GM23248 (cell line): ENCODE measurements at regions not wholly inside any gene's neighbourhood (a gene's known extent, or its start where the extent isn't known, plus 50 kb on each side); places are given as distances from the start of the nearest gene placed in this dataset.

Experiments used
- EZH2 ChIP-seq: fragments of 200-600 bp; sonication (generic); IDR thresholded peaks from 2 replicates; pipeline ENCODE4 v1.6.1; 2018; ENCODE audit warnings: antibody characterized with exemption, mild to moderate bottlenecking; ENCODE audit not compliant: insufficient read depth, poor library complexity, severe bottlenecking
- EZH2phosphoT487 ChIP-seq: fragments of 200-600 bp; sonication (generic); IDR thresholded peaks from 2 replicates; pipeline ENCODE4 v1.6.1; 2018; ENCODE audit warnings: antibody characterized with exemption, moderate library complexity, mild to moderate bottlenecking, low read depth; ENCODE audit not compliant: insufficient read depth

DNA sequence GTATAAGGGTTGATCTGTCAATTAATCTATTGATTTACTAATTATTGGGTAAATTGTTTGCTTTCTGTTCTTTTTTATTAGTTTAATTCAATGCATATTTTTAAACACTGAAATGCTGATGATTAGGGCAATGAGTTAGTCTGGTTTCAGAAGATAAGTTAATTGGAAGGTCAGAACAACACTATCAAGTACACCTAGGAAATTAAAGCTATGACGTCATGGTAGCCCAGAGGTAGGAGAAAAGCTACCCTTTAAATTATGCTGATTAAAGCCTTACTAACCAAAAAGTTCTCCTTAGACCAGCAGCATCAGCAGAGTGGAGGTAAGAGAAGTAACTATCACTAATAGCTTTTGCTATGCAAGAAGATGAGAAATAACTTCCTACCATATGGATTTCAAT, 770.4 kb upstream of the ARPP21 start:
- TF ChIP-seq EZH2 = no peak
- no peak for TF ChIP-seq EZH2phosphoT487
